ENCODE measurements at regions not wholly inside any gene's neighbourhood (a gene's known extent, or its start where the extent isn't known, plus 50 kb on each side); places are given as distances from the start of the nearest gene placed in this dataset.

GRCh38 chr7:146004805-146005204 lies 111.8 kb upstream of the CNTNAP2 start:
- H3K9ac ChIP-seq (replicated peaks; ENCODE audit: extremely low read depth, insufficient read depth, low read length), result no peak overlapping the region
- no peaks in the 10 kb centered on the region for H4K20me1 ChIP-seq (replicated peaks; ENCODE audit: control insufficient read depth, extremely low read depth, insufficient read depth, low read length)
- no peak overlapping the region for H3K4me2 ChIP-seq (ENCODE audit: insufficient read depth, low read length)
- no peak for FAIRE-seq
- no peaks in the 10 kb centered on the region for H3K36me3 ChIP-seq (ENCODE audit: control insufficient read depth in 2 of 2, extremely low read depth in 1 of 2, insufficient read depth in 2 of 2, low read length in 2 of 2)
- no peak for DNase-seq (ENCODE audit: low read depth, low spot score)
- H3K79me2 ChIP-seq (ENCODE audit: control insufficient read depth, insufficient read depth, low read length), result no peaks in the 10 kb centered on the region
- H2AFZ ChIP-seq (ENCODE audit: low read depth, low read length), result no peak overlapping the region
- no peaks in the 10 kb centered on the region for H3K4me1 ChIP-seq (ENCODE audit: control insufficient read depth, extremely low read depth, insufficient read depth, low read length)
- H3K4me3 ChIP-seq (replicated peaks in 1 of 3; ENCODE audit: insufficient read depth in 1 of 3, low read depth in 1 of 3, low read length in 3 of 3), result no peak overlapping the region
- dilution Hi-C loops (cut with MboI; ENCODE audit: extremely low pct_ligation_motif_present, low sequenced_read_pairs), result no loop called here
- no peak overlapping the region for H3K27ac ChIP-seq (ENCODE audit: insufficient read depth, low read depth, low read length)
- no TSS peak for BruUV-seq (replicated peaks)
- no peak for TF ChIP-seq GATA2 (IDR thresholded peaks at IDR 0.05; ENCODE audit: insufficient read depth, insufficient read length, low read depth, low read length)
- TF ChIP-seq FOS (IDR thresholded peaks at IDR 0.05; ENCODE audit: borderline replicate concordance, insufficient read depth, low read length), result no peak
- no peak for TF ChIP-seq MYC (IDR thresholded peaks at IDR 0.05; ENCODE audit: low read depth, low read length)
- TF ChIP-seq MAX (IDR thresholded peaks at IDR 0.05; ENCODE audit: insufficient read depth, insufficient read length), result no peak
- TF ChIP-seq CTCF (IDR thresholded peaks at IDR 0.05; ENCODE audit: extremely low read depth in 1 of 2, insufficient read depth in 1 of 2, low read depth in 1 of 2, low read length in 2 of 2), result no peak
- TF ChIP-seq POLR2AphosphoS5 (IDR thresholded peaks at IDR 0.05; ENCODE audit: insufficient read depth, low read depth, low read length), result no peak
- TF ChIP-seq POLR2A (IDR thresholded peaks at IDR 0.05; ENCODE audit: low read depth, low read length), result no peak
- no peak for TF ChIP-seq JUN (IDR thresholded peaks at IDR 0.05; ENCODE audit: borderline replicate concordance, insufficient read depth, insufficient read length, low read depth)
- no peak for TF ChIP-seq EZH2 (IDR thresholded peaks at IDR 0.05; ENCODE audit: borderline replicate concordance, low read depth, low read length, severe bottlenecking)
- H3K27me3 ChIP-seq (ENCODE audit: control insufficient read depth in 2 of 2, insufficient read depth in 2 of 2, low read length in 2 of 2), result no peaks in the 10 kb centered on the region
- H3K9me1 ChIP-seq (replicated peaks; ENCODE audit: control insufficient read depth, extremely low read depth, insufficient read depth, low read length), result no peaks in the 10 kb centered on the region
- intact Hi-C loops (cut with micrococcal nuclease), result no loop called here
- ChIA-PET POLR2A (no interaction called here), CTCF (no interaction called here)
- H3K9me3 ChIP-seq (replicated peaks; ENCODE audit: control insufficient read depth, insufficient read depth, low read length), result no peaks in the 10 kb centered on the region

All from endothelial cell of umbilical vein (primary cell).